Muscle layer of duodenum (tissue), 2 donors: ENCODE measurements at regions not wholly inside any gene's neighbourhood (a gene's known extent, or its start where the extent isn't known, plus 50 kb on each side); places are given as distances from the start of the nearest gene placed in this dataset.

ENCODE experiments used
- H3K27ac ChIP-seq: one replicate; pipeline ENCODE4 v1.7.0; 2013; ENCODE audit warnings: mild to moderate bottlenecking, low read length
- H3K27me3 ChIP-seq: one replicate; pipeline ENCODE4 v1.7.0; 2013; ENCODE audit warnings: low read depth, mild to moderate bottlenecking, control low read depth, low read length
- H3K36me3 ChIP-seq, 2 donors: one replicate each; pipeline ENCODE4 v1.7.0; 2013; ENCODE audit warnings: low read length in 2 of 2, control low read depth in 1 of 2, mild to moderate bottlenecking in 1 of 2; ENCODE audit not compliant: insufficient read depth in 2 of 2, control insufficient read depth in 1 of 2
- H3K4me1 ChIP-seq, 2 donors: one replicate each; pipeline ENCODE4 v1.7.0; 2013; ENCODE audit warnings: low read length in 2 of 2, mild to moderate bottlenecking in 2 of 2, control low read depth in 1 of 2, moderate library complexity in 1 of 2; ENCODE audit not compliant: insufficient read depth in 2 of 2, control insufficient read depth in 1 of 2
- H3K4me3 ChIP-seq, 2 donors: one replicate each; pipeline ENCODE4 v1.7.0; 2013; ENCODE audit warnings: low read length in 2 of 2, low read depth in 1 of 2, mild to moderate bottlenecking in 1 of 2
- H3K9me3 ChIP-seq, 2 donors: one replicate each; pipeline ENCODE4 v1.7.0; 2013; ENCODE audit warnings: low read length in 2 of 2, control low read depth in 1 of 2, mild to moderate bottlenecking in 1 of 2; ENCODE audit not compliant: control insufficient read depth in 1 of 2
- donor health status: healthy.

GRCh38 chr17:72262766-72263165, 141.9 kb downstream of the SOX9 start:
- Histone ChIP-seq H3K9me3 (no peaks in the 10 kb centered on the region), H3K4me1 (no peaks in the 10 kb centered on the region), H3K27ac (no peak overlapping the region), H3K4me3 (no peak overlapping the region), H3K27me3 (no peaks in the 10 kb centered on the region), H3K36me3 (no peaks in the 10 kb centered on the region)

- no peak overlapping the region for H3K4me3 ChIP-seq
- H3K27ac ChIP-seq: no peak overlapping the region
- no peaks in the 10 kb centered on the region for H3K4me1 ChIP-seq
- no peaks in the 10 kb centered on the region for H3K9me3 ChIP-seq
- H3K27me3 ChIP-seq: no peaks in the 10 kb centered on the region
- H3K36me3 ChIP-seq: no peaks in the 10 kb centered on the region
These were observed 144.0 kb downstream of the SOX9 start for GRCh38 chr17:72264682-72265405.

- Histone ChIP-seq H3K4me1 (no peaks in the 10 kb centered on the region), H3K27ac (no peak overlapping the region), H3K9me3 (no peaks in the 10 kb centered on the region), H3K36me3 (no peaks in the 10 kb centered on the region), H3K4me3 (no peak overlapping the region), H3K27me3 (no peaks in the 10 kb centered on the region)
These were observed 145.4 kb downstream of the SOX9 start for GRCh38 chr17:72266112-72266775.

- H3K36me3 ChIP-seq: no peaks in the 10 kb centered on the region
- H3K9me3 ChIP-seq: no peaks in the 10 kb centered on the region
- no peaks in the 10 kb centered on the region for H3K4me1 ChIP-seq
- H3K4me3 ChIP-seq: no peak overlapping the region
- H3K27ac ChIP-seq: no peak overlapping the region
- H3K27me3 ChIP-seq: no peaks in the 10 kb centered on the region
These were observed 146.8 kb downstream of the SOX9 start for GRCh38 chr17:72267601-72268000.

- H3K36me3 ChIP-seq: no peaks in the 10 kb centered on the region
- H3K27ac ChIP-seq: no peak overlapping the region
- no peaks in the 10 kb centered on the region for H3K27me3 ChIP-seq
- H3K4me1 ChIP-seq: no peaks in the 10 kb centered on the region
- no peak overlapping the region for H3K4me3 ChIP-seq
- H3K9me3 ChIP-seq: no peaks in the 10 kb centered on the region
These were observed 147.6 kb downstream of the SOX9 start for GRCh38 chr17:72268431-72268830.

- Histone ChIP-seq H3K27ac (no peak overlapping the region), H3K4me1 (no peaks in the 10 kb centered on the region), H3K36me3 (no peaks in the 10 kb centered on the region), H3K9me3 (peaks cover 0 to under 1% of the 10 kb centered on the region in 2 donors), H3K4me3 (no peak overlapping the region), H3K27me3 (no peaks in the 10 kb centered on the region)
These were observed 149.6 kb downstream of the SOX9 start for GRCh38 chr17:72270273-72270924.

GRCh38 chr17:72271603-72272002, 150.8 kb downstream of the SOX9 start:
- no peaks in the 10 kb centered on the region for H3K27me3 ChIP-seq

GRCh38 chr17:72273289-72274056, 152.7 kb downstream of the SOX9 start:
- Histone ChIP-seq H3K4me1 (no peaks in the 10 kb centered on the region), H3K4me3 (no peak overlapping the region), H3K9me3 (peaks cover 0 to 4% of the 10 kb centered on the region in 2 donors), H3K36me3 (no peaks in the 10 kb centered on the region), H3K27ac (no peak overlapping the region), H3K27me3 (no peaks in the 10 kb centered on the region)

More at GRCh38 chr17:72271603-72272002, 150.8 kb downstream of the SOX9 start:
- Histone ChIP-seq H3K4me3 (no peak overlapping the region), H3K36me3 (no peaks in the 10 kb centered on the region), H3K27ac (no peak overlapping the region), H3K9me3 (peaks cover 0 to 4% of the 10 kb centered on the region in 2 donors), H3K4me1 (no peaks in the 10 kb centered on the region)

- Histone ChIP-seq H3K4me3 (no peak overlapping the region), H3K27ac (no peak overlapping the region), H3K9me3 (peaks cover 0 to 4% of the 10 kb centered on the region in 2 donors), H3K27me3 (no peaks in the 10 kb centered on the region), H3K4me1 (no peaks in the 10 kb centered on the region), H3K36me3 (no peaks in the 10 kb centered on the region)
These were observed 153.8 kb downstream of the SOX9 start for GRCh38 chr17:72274614-72275013.

- no peaks in the 10 kb centered on the region for H3K4me1 ChIP-seq
- H3K27me3 ChIP-seq: no peaks in the 10 kb centered on the region
- no peak overlapping the region for H3K4me3 ChIP-seq
- no peaks in the 10 kb centered on the region for H3K36me3 ChIP-seq
- H3K27ac ChIP-seq: no peak overlapping the region
- H3K9me3 ChIP-seq: no peaks in the 10 kb centered on the region
These were observed 160.1 kb downstream of the SOX9 start for GRCh38 chr17:72280881-72281280.

- H3K4me3 ChIP-seq: no peak overlapping the region
- no peaks in the 10 kb centered on the region for H3K4me1 ChIP-seq
- H3K9me3 ChIP-seq: no peaks in the 10 kb centered on the region
- H3K27ac ChIP-seq: no peak overlapping the region
- H3K36me3 ChIP-seq: no peaks in the 10 kb centered on the region
- H3K27me3 ChIP-seq: no peaks in the 10 kb centered on the region
These were observed 161.7 kb downstream of the SOX9 start for GRCh38 chr17:72282439-72283029.
